Smooth muscle cell (in vitro differentiated cells): ENCODE measurements at regions not wholly inside any gene's neighbourhood (a gene's known extent, or its start where the extent isn't known, plus 50 kb on each side); places are given as distances from the start of the nearest gene placed in this dataset.

Source experiments
- DNase-seq: peaks from one replicate; lab custom pipeline; 2025; ENCODE audit not compliant: unreplicated experiment; lab: John Stamatoyannopoulos, UW
- H2AFZ ChIP-seq: fragments of 200-600 bp; sonication (generic); 2 replicates; pipeline ENCODE4 v1.6.0; 2016; ENCODE audit warnings: antibody characterized with exemption, low read depth, mild to moderate bottlenecking
- H3F3A ChIP-seq: fragments of 200-600 bp; sonication (generic); 2 replicates; pipeline ENCODE4 v1.6.0; 2017; ENCODE audit warnings: antibody characterized with exemption, low read depth
- H3K27ac ChIP-seq: fragments of 200-600 bp; sonication (generic); 2 replicates; pipeline ENCODE4 v1.5.1; 2016; ENCODE audit warnings: low read depth, mild to moderate bottlenecking
- H3K27me3 ChIP-seq: fragments of 200-600 bp; sonication (generic); 2 replicates; pipeline ENCODE4 v1.6.1; 2016; ENCODE audit warnings: low read depth, mild to moderate bottlenecking
- H3K36me3 ChIP-seq: fragments of 200-600 bp; sonication (generic); 2 replicates; pipeline ENCODE4 v1.5.1; 2016; ENCODE audit warnings: low read depth
- H3K4me1 ChIP-seq: fragments of 200-600 bp; sonication (generic); 2 replicates; pipeline ENCODE4 v1.5.1; 2016; ENCODE audit warnings: low read depth
- H3K4me2 ChIP-seq: fragments of 200-600 bp; sonication (generic); 2 replicates; pipeline ENCODE4 v1.6.0; 2016; ENCODE audit warnings: mild to moderate bottlenecking
- H3K4me3 ChIP-seq: fragments of 200-600 bp; sonication (generic); 2 replicates; pipeline ENCODE4 v1.5.1; 2016; ENCODE audit warnings: mild to moderate bottlenecking
- H3K79me2 ChIP-seq: fragments of 200-600 bp; sonication (generic); 2 replicates; pipeline ENCODE4 v1.6.0; 2016; ENCODE audit warnings: low read depth, mild to moderate bottlenecking
- H3K9ac ChIP-seq: fragments of 200-600 bp; sonication (generic); 2 replicates; pipeline ENCODE4 v1.6.0; 2016; ENCODE audit warnings: low read depth
- H3K9me3 ChIP-seq: fragments of 200-600 bp; sonication (generic); replicated peaks from 2 replicates; pipeline ENCODE4 v1.5.1; 2016; ENCODE audit warnings: low read depth
- H4K20me1 ChIP-seq: fragments of 200-600 bp; sonication (generic); 2 replicates; pipeline ENCODE4 v1.6.0; 2016; ENCODE audit warnings: low read depth
- WGBS: methylation state at CpG from one replicate; pipeline ENCODE4 v1.1.7; 2016; ENCODE audit warnings: low lambda C conversion rate; 5-methylcytosine and 5-hydroxymethylcytosine counted together
- TF ChIP-seq, protein P1 (sequence below): fragments of 200-600 bp; sonication (generic); IDR thresholded peaks from 2 replicates; pipeline ENCODE4 v1.5.1; 2017; ENCODE audit warnings: borderline replicate concordance, mild to moderate bottlenecking, antibody characterized with exemption; ENCODE audit not compliant: insufficient read depth, poor library complexity, severe bottlenecking

DNA sequence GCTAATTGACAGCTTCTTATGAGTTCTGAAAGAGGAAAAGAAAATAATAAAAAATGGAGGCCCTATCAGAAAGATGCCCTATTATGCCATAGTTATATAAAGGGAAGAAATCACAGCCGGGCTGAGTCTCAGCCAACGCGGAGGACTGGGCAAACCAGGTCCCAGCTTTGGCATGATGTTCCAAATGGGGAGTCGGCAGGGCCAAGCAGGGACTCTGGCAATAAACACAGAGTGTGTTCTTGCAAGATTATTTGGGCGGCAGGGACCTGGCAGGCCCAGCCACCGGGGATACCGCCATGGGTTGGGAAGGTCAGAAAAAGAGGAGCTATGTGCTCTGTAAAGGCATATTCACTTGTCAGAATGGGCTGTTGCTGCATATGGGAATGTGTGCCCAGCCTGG, 694.9 kb downstream of the BCL11A start:
- Histone ChIP-seq H3K9me3 (no peaks in the 10 kb centered on the region), H3K27ac (no peak overlapping the region), H3K4me2 (no peak overlapping the region), H3K27me3 (peaks cover 6% of the 10 kb centered on the region), H3K36me3 (no peaks in the 10 kb centered on the region), H4K20me1 (no peaks in the 10 kb centered on the region), H3K4me3 (no peak overlapping the region), H3K79me2 (no peaks in the 10 kb centered on the region), H3F3A (no peaks in the 10 kb centered on the region), H3K4me1 (no peaks in the 10 kb centered on the region), H2AFZ (no peak overlapping the region), H3K9ac (no peak overlapping the region)
- TF ChIP-seq, protein P1, sequence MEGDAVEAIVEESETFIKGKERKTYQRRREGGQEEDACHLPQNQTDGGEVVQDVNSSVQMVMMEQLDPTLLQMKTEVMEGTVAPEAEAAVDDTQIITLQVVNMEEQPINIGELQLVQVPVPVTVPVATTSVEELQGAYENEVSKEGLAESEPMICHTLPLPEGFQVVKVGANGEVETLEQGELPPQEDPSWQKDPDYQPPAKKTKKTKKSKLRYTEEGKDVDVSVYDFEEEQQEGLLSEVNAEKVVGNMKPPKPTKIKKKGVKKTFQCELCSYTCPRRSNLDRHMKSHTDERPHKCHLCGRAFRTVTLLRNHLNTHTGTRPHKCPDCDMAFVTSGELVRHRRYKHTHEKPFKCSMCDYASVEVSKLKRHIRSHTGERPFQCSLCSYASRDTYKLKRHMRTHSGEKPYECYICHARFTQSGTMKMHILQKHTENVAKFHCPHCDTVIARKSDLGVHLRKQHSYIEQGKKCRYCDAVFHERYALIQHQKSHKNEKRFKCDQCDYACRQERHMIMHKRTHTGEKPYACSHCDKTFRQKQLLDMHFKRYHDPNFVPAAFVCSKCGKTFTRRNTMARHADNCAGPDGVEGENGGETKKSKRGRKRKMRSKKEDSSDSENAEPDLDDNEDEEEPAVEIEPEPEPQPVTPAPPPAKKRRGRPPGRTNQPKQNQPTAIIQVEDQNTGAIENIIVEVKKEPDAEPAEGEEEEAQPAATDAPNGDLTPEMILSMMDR: no peak
- no peak for DNase-seq
- 93% methylated on average over 7 of the region's 7 CpGs for WGBS

DNA sequence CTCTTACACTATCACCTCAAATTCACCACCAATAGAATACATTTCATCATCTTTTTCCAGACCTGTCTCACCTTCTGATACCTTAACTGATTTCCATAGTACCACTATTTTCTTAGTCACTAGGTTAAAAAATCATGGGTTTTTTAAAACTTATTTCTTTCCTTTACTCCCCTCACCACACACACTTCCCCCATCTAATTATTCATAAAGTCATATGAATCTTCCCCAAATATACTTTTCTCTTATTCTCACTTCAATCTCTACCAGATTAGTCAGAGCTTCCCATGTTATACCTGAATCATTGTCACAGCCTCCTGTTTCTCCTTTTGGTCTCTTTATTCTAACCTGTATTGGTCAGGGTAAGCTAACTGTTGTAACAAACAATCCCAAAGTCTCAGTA, 696.3 kb downstream of the BCL11A start:
- Histone ChIP-seq H4K20me1 (no peaks in the 10 kb centered on the region), H3K27ac (no peak overlapping the region), H3F3A (no peaks in the 10 kb centered on the region), H2AFZ (no peak overlapping the region), H3K36me3 (no peaks in the 10 kb centered on the region), H3K9me3 (no peaks in the 10 kb centered on the region), H3K27me3 (peaks cover 6% of the 10 kb centered on the region), H3K4me2 (no peak overlapping the region), H3K79me2 (no peaks in the 10 kb centered on the region), H3K4me1 (no peaks in the 10 kb centered on the region), H3K4me3 (no peak overlapping the region), H3K9ac (no peak overlapping the region)
- TF ChIP-seq, protein P1: no peak
- no peak for DNase-seq

DNA sequence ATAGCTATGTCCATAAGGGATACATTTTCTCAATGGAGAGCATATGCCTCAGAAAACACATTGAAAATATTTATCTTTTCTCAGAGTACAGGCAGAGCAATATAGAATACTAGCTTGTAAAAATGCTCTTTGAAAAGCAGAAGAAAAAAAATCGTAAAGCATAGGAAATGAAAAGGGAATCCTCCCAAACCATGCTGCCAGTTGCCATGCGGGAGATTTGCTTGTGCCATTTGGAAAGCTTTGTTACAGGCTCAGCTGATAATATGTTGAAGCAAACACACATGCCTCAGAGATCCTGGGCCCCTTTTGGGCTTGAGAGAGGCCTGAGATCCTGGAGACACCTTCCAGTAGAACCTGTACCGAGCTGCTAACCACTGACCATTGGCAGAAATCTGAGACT, 697.1 kb downstream of the BCL11A start:
- no peaks in the 10 kb centered on the region for H3F3A ChIP-seq
- no peaks in the 10 kb centered on the region for H4K20me1 ChIP-seq
- H2AFZ ChIP-seq: no peak overlapping the region
- no peak overlapping the region for H3K4me2 ChIP-seq
- no peak overlapping the region for H3K4me3 ChIP-seq
- H3K9me3 ChIP-seq: no peaks in the 10 kb centered on the region
- H3K9ac ChIP-seq: no peak overlapping the region
- no peak overlapping the region for H3K27ac ChIP-seq
- no peaks in the 10 kb centered on the region for H3K4me1 ChIP-seq
- no peaks in the 10 kb centered on the region for H3K36me3 ChIP-seq
- no peaks in the 10 kb centered on the region for H3K79me2 ChIP-seq
- TF ChIP-seq, protein P1: no peak
- no peak for DNase-seq
- H3K27me3 ChIP-seq: peaks cover 6% of the 10 kb centered on the region
- WGBS: 88% methylated on average over 3 of the region's 3 CpGs

DNA sequence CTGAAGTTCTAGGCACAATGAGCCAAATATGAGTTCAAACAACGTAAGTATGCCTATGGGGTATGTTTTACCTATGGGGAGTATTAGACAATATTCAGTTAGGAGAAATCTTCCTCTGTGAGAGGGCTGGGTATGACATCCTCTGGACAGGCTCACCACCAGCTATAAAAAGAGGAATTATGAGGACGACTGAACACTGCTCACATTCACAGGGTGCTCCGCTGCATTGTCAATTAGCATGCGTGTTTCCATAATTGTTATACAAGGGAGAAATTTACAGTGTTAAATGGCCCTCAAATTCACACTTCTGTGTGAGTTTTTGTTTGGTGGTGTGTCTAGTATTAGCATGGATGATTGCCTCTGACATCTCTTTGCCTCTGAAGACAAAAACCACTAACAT, 700.4 kb downstream of the BCL11A start:
- H2AFZ ChIP-seq: no peak overlapping the region
- no peak overlapping the region for H3K27ac ChIP-seq
- no peaks in the 10 kb centered on the region for H4K20me1 ChIP-seq
- H3F3A ChIP-seq: no peaks in the 10 kb centered on the region
- TF ChIP-seq, protein P1: no peak
- peaks cover 6% of the 10 kb centered on the region for H3K27me3 ChIP-seq
- H3K4me3 ChIP-seq: no peak overlapping the region
- 64% methylated on average over 4 of the region's 4 CpGs for WGBS
- no peak overlapping the region for H3K9ac ChIP-seq
- H3K4me1 ChIP-seq: no peaks in the 10 kb centered on the region
- no peak overlapping the region for H3K4me2 ChIP-seq
- H3K79me2 ChIP-seq: no peaks in the 10 kb centered on the region
- H3K9me3 ChIP-seq: no peaks in the 10 kb centered on the region
- no peaks in the 10 kb centered on the region for H3K36me3 ChIP-seq
- no peak for DNase-seq
